Astrocyte (in vitro differentiated cells and primary cell): ENCODE measurements at regions not wholly inside any gene's neighbourhood (a gene's known extent, or its start where the extent isn't known, plus 50 kb on each side); places are given as distances from the start of the nearest gene placed in this dataset.
"Not testable (repeated sequence)": the region's sequence is repeated elsewhere in the genome, so short reads cannot be mapped to it uniquely, and the experiment has no call there.

ENCODE experiments used
- DNase-seq: peaks from one replicate; pipeline ENCODE4 v3.0.0-alpha.2; 2010; ENCODE audit warnings: low read depth
- FAIRE-seq: peaks from 2 replicates; lab custom pipeline; 2011; peaks lifted over from hg19 to GRCh38; lab: Jason Lieb, UNC
- H2AFZ ChIP-seq: 2 replicates; pipeline ENCODE4 v1.6.0; 2012; ENCODE audit warnings: low read depth, low read length, inconsistent platforms
- H3K27ac ChIP-seq: 2 replicates; pipeline ENCODE4 v1.5.1; 2011; ENCODE audit warnings: low read depth, low read length, inconsistent platforms
- H3K27me3 ChIP-seq: 2 replicates; pipeline ENCODE4 v1.6.0; 2011; ENCODE audit warnings: low read length, inconsistent platforms; ENCODE audit not compliant: insufficient read depth
- H3K36me3 ChIP-seq: 2 replicates; pipeline ENCODE4 v1.5.1; 2011; ENCODE audit warnings: low read length, inconsistent platforms; ENCODE audit not compliant: insufficient read depth
- H3K4me1 ChIP-seq: 2 replicates; pipeline ENCODE4 v1.5.1; 2011; ENCODE audit warnings: low read length, inconsistent platforms; ENCODE audit not compliant: insufficient read depth
- H3K4me2 ChIP-seq: 2 replicates; pipeline ENCODE4 v1.6.0; 2012; ENCODE audit warnings: low read length, inconsistent platforms
- H3K4me3 ChIP-seq: 2 replicates; pipeline ENCODE4 v1.5.1; 2011; ENCODE audit warnings: low read depth, mild to moderate bottlenecking, low read length, inconsistent platforms; ENCODE audit not compliant: insufficient read depth
- H3K79me2 ChIP-seq: 2 replicates; pipeline ENCODE4 v1.6.0; 2012; ENCODE audit warnings: mild to moderate bottlenecking, low read length, inconsistent platforms; ENCODE audit not compliant: insufficient read depth
- H3K9ac ChIP-seq: 2 replicates; pipeline ENCODE4 v1.6.0; 2012; ENCODE audit warnings: mild to moderate bottlenecking, low read length, inconsistent platforms
- H3K9me3 ChIP-seq: 2 replicates; pipeline ENCODE4 v1.5.1; 2012; ENCODE audit warnings: low read depth, mild to moderate bottlenecking, low read length, inconsistent platforms; ENCODE audit not compliant: insufficient read depth
- H4K20me1 ChIP-seq: 2 replicates; pipeline ENCODE4 v1.6.0; 2012; ENCODE audit warnings: low read length, inconsistent platforms; ENCODE audit not compliant: insufficient read depth
- H3K27ac Mint-ChIP-seq: one replicate; pipeline ENCODE4 v1.8.0; 2021; ENCODE audit warnings: mild to moderate bottlenecking, mixed read lengths; ENCODE audit not compliant: unreplicated experiment
- H3K27me3 Mint-ChIP-seq: one replicate; pipeline ENCODE4 v1.8.0; 2021; ENCODE audit warnings: low read depth, mixed read lengths; ENCODE audit not compliant: unreplicated experiment
- H3K36me3 Mint-ChIP-seq: one replicate; pipeline ENCODE4 v1.8.0; 2021; ENCODE audit warnings: low read depth, mixed read lengths; ENCODE audit not compliant: unreplicated experiment
- H3K4me1 Mint-ChIP-seq: one replicate; pipeline ENCODE4 v1.8.0; 2021; ENCODE audit warnings: low read depth, mixed read lengths; ENCODE audit not compliant: unreplicated experiment
- H3K4me3 Mint-ChIP-seq: one replicate; pipeline ENCODE4 v1.8.0; 2021; ENCODE audit warnings: mild to moderate bottlenecking, moderate library complexity, mixed read lengths; ENCODE audit not compliant: unreplicated experiment
- H3K9me3 Mint-ChIP-seq: one replicate; pipeline ENCODE4 v1.8.0; 2021; ENCODE audit warnings: mild to moderate bottlenecking, mixed read lengths; ENCODE audit not compliant: unreplicated experiment
- CTCF ChIP-seq: IDR thresholded peaks from 2 replicates; pipeline ENCODE4 v1.5.1; 2011; ENCODE audit warnings: low read depth, mild to moderate bottlenecking, inconsistent platforms, low read length, moderate library complexity; ENCODE audit not compliant: insufficient read depth
- EZH2 ChIP-seq: IDR thresholded peaks from 2 replicates; pipeline ENCODE4 v1.6.1; 2012; ENCODE audit warnings: mild to moderate bottlenecking, low read length, inconsistent platforms; ENCODE audit not compliant: insufficient read depth

- no peak for TF ChIP-seq EZH2
- TF ChIP-seq CTCF: no peak
- no peaks in the 10 kb centered on the region for H3K36me3 Mint-ChIP-seq
- no peak overlapping the region for H3K4me3 ChIP-seq
- H3K36me3 ChIP-seq: no peaks in the 10 kb centered on the region
- H2AFZ ChIP-seq: no peak overlapping the region
- H3K9me3 ChIP-seq: no peaks in the 10 kb centered on the region
- peaks cover 11% of the 10 kb centered on the region for H3K9me3 Mint-ChIP-seq
- H3K27ac Mint-ChIP-seq: no peak overlapping the region
- peaks cover 6% of the 10 kb centered on the region for H3K27me3 Mint-ChIP-seq
- H3K27me3 ChIP-seq: no peaks in the 10 kb centered on the region
- H3K4me2 ChIP-seq: no peak overlapping the region
- no peak overlapping the region for H3K27ac ChIP-seq
- DNase-seq (no peak), FAIRE-seq (no peak)
- H3K79me2 ChIP-seq: no peaks in the 10 kb centered on the region
- H4K20me1 ChIP-seq: no peaks in the 10 kb centered on the region
- H3K9ac ChIP-seq: no peak overlapping the region
- H3K4me1 ChIP-seq: no peaks in the 10 kb centered on the region
- H3K4me1 Mint-ChIP-seq: no peaks in the 10 kb centered on the region
- H3K4me3 Mint-ChIP-seq: no peak overlapping the region
Measured at GRCh38 chr1:181894439-181894859, 167.1 kb downstream of the ZNF648 start.

- Histone ChIP-seq H3K79me2 (no peaks in the 10 kb centered on the region), H3K4me3 (no peak overlapping the region), H3K4me1 (no peaks in the 10 kb centered on the region), H3K9ac (no peak overlapping the region), H3K27ac (no peak overlapping the region), H3K36me3 (no peaks in the 10 kb centered on the region), H3K4me2 (no peak overlapping the region), H3K27me3 (no peaks in the 10 kb centered on the region), H2AFZ (no peak overlapping the region), H3K9me3 (no peaks in the 10 kb centered on the region), H4K20me1 (no peaks in the 10 kb centered on the region)
- H3K36me3 Mint-ChIP-seq: no peaks in the 10 kb centered on the region
- peaks cover 6% of the 10 kb centered on the region for H3K27me3 Mint-ChIP-seq
- H3K4me1 Mint-ChIP-seq: no peaks in the 10 kb centered on the region
- no peak for TF ChIP-seq CTCF
- no peak for TF ChIP-seq EZH2
- peaks cover 11% of the 10 kb centered on the region for H3K9me3 Mint-ChIP-seq
- no peak overlapping the region for H3K4me3 Mint-ChIP-seq
- no peak for DNase-seq
- no peak for FAIRE-seq
- H3K27ac Mint-ChIP-seq: no peak overlapping the region
Measured at GRCh38 chr1:181893937-181894336, 167.6 kb downstream of the ZNF648 start.

DNA sequence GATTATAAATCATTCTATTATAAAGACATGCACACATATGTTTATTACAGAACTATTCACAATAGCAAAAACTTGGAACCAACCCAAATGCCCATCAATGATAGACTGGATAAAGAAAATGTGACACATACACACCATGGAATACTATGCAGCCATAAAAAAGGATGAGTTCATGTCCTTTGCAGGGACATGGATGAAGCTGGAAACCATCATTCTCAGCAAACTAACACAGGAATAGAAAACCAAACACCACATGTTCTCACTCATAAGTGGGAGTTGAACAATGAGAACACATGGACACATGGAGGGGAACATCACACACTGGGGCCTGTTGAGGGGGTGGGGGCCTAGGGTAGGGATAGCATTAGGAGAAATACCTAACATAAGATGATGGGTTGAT, 168.4 kb downstream of the ZNF648 start:
- DNase-seq, H4K20me1 ChIP-seq, H3K27me3 Mint-ChIP-seq, H3K36me3 ChIP-seq, H3K4me3 ChIP-seq, H3K36me3 Mint-ChIP-seq, H3K27ac Mint-ChIP-seq, H3K27me3 ChIP-seq, H3K79me2 ChIP-seq, H3K4me2 ChIP-seq, H2AFZ ChIP-seq, FAIRE-seq, H3K4me1 Mint-ChIP-seq, H3K27ac ChIP-seq, H3K9me3 ChIP-seq, H3K4me1 ChIP-seq, H3K4me3 Mint-ChIP-seq, H3K9ac ChIP-seq: not testable (repeated sequence)
- peaks cover 11% of the 10 kb centered on the region for H3K9me3 Mint-ChIP-seq
